Progenitor cell of endocrine pancreas (in vitro differentiated cells): ENCODE measurements at regions not wholly inside any gene's neighbourhood (a gene's known extent, or its start where the extent isn't known, plus 50 kb on each side); places are given as distances from the start of the nearest gene placed in this dataset.

Source experiments
- DNase-seq: peaks from one replicate; pipeline ENCODE4 v3.0.0; 2021; ENCODE audit warnings: low spot score; ENCODE audit not compliant: unreplicated experiment
- H3K27ac Mint-ChIP-seq: 2 replicates; pipeline ENCODE4 v1.8.0; 2021; ENCODE audit warnings: mild to moderate bottlenecking, moderate library complexity, mixed read lengths
- H3K27me3 Mint-ChIP-seq: 2 replicates; pipeline ENCODE4 v1.8.0; 2021; ENCODE audit warnings: mixed read lengths
- H3K36me3 Mint-ChIP-seq: 2 replicates; pipeline ENCODE4 v1.8.0; 2022; ENCODE audit warnings: mixed read lengths; ENCODE audit not compliant: insufficient read depth
- H3K4me1 Mint-ChIP-seq: 2 replicates; pipeline ENCODE4 v1.8.0; 2021; ENCODE audit warnings: low read depth, mixed read lengths
- H3K4me3 Mint-ChIP-seq: 2 replicates; pipeline ENCODE4 v1.8.0; 2021; ENCODE audit warnings: low read depth, mild to moderate bottlenecking, moderate library complexity, mixed read lengths
- H3K9me3 Mint-ChIP-seq: 2 replicates; pipeline ENCODE4 v1.8.0; 2021; ENCODE audit warnings: low read depth, mixed read lengths
- TF ChIP-seq, protein P1 (sequence below): fragments of 200-600 bp; sonication (generic); IDR thresholded peaks from one replicate; pipeline ENCODE4 v1.5.0; 2021; ENCODE audit warnings: antibody characterized with exemption, mild to moderate bottlenecking; ENCODE audit not compliant: unreplicated experiment

DNA sequence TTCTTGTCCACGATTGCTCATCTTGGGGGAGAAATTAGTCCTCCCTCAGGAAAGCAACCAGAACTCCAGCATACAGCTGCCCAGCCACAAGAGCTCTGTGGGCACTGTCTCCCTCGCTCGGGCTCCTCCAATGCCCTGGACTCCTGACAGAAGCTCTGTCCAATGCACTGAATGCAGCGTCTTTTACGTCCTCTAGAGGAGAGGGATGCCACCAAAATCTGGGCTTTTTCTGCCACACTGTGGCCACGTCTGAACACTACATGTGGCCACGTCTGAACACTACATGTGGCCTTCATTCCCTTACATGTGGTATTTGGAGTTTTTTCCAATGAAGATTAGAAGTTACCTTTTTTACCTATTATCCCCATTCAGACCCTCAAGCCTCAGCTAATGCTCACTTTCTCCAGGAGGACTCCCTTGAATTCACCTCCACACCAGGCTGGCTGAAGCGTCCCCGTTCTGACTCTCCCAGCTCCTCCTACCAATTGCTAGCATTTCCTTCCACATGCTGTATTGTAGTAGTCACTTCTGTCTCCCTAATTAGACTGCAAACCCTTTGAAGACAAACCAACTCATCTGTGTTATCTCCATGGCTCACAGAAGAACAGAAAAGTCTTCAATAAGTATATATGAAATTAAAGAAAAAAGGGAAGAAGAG is 134.3 kb upstream of the PDE1C start:
- H3K4me3 Mint-ChIP-seq: no peak overlapping the region
- TF ChIP-seq, protein P1, sequence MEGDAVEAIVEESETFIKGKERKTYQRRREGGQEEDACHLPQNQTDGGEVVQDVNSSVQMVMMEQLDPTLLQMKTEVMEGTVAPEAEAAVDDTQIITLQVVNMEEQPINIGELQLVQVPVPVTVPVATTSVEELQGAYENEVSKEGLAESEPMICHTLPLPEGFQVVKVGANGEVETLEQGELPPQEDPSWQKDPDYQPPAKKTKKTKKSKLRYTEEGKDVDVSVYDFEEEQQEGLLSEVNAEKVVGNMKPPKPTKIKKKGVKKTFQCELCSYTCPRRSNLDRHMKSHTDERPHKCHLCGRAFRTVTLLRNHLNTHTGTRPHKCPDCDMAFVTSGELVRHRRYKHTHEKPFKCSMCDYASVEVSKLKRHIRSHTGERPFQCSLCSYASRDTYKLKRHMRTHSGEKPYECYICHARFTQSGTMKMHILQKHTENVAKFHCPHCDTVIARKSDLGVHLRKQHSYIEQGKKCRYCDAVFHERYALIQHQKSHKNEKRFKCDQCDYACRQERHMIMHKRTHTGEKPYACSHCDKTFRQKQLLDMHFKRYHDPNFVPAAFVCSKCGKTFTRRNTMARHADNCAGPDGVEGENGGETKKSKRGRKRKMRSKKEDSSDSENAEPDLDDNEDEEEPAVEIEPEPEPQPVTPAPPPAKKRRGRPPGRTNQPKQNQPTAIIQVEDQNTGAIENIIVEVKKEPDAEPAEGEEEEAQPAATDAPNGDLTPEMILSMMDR: peak; percentile 87
- no peaks in the 10 kb centered on the region for H3K4me1 Mint-ChIP-seq
- peak; percentile 54 for DNase-seq
- H3K27me3 Mint-ChIP-seq: peaks cover 31% of the 10 kb centered on the region
- H3K36me3 Mint-ChIP-seq: no peaks in the 10 kb centered on the region
- no peak overlapping the region for H3K27ac Mint-ChIP-seq
- no peaks in the 10 kb centered on the region for H3K9me3 Mint-ChIP-seq

DNA sequence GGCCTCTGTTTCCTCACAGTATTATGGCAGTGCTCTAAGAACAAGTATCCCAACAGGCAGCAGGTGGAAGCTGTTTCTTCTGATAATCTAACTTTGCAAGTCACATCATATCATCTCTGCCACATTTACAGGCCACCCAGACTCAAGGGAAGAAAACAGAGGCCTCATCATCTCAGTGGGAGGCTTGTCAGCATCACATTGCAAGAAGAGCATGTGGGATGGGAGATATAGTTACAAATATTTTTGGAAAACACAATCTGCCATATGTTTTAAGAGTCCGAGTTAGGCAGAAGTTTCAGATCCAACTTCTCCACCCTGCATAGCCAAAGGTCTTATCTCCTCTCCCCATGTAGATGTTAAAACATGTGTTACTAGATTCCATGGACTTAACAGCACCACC is 130.4 kb upstream of the PDE1C start:
- no peak overlapping the region for H3K27ac Mint-ChIP-seq
- DNase-seq: no peak
- H3K36me3 Mint-ChIP-seq: no peaks in the 10 kb centered on the region
- peaks cover 9% of the 10 kb centered on the region for H3K27me3 Mint-ChIP-seq
- TF ChIP-seq, protein P1: no peak
- no peak overlapping the region for H3K4me3 Mint-ChIP-seq
- no peaks in the 10 kb centered on the region for H3K4me1 Mint-ChIP-seq
- H3K9me3 Mint-ChIP-seq: no peaks in the 10 kb centered on the region

DNA sequence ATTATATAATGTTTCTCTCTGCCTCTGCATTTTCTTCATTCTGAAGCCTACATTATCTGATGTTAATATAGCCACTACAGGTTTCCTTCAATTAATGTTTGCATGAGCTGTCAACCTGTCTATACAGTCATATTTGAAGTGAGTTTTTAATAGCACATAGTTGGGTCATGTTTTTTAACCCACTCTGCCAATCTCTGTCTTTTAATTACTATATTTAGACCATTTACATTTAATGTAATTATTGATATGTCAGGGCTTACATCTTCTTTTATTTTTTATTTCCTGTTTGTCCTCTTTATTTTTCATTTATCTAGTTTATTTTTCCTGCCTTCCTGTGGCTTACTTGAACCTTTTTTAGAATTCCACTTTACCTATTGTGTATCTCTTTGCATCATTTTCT is 124.3 kb upstream of the PDE1C start:
- Mint-ChIP-seq H3K27ac (no peak overlapping the region), H3K9me3 (peaks cover 18% of the 10 kb centered on the region), H3K4me1 (no peaks in the 10 kb centered on the region), H3K36me3 (no peaks in the 10 kb centered on the region), H3K4me3 (no peak overlapping the region), H3K27me3 (peaks cover 3% of the 10 kb centered on the region)
- DNase-seq: no peak
- TF ChIP-seq, protein P1: no peak

DNA sequence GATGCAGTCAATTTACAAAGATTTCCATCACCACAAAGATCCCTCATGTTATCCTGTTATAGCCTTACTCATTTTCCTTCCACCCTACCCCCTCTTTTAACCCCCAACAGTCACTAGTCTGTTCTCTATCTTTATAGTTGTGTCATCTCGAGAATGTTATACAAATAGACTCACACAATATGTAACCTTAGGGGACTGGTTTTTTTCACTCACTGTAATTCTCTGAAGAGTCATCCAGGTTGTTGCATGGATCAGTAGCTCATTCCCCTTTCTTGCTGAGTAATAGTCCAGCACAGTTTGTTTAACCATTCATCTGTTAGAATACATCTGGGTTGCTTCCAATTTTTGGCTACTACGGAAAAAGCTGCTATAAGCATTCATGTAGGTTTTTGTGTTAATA is 121.1 kb upstream of the PDE1C start:
- Mint-ChIP-seq H3K36me3 (no peaks in the 10 kb centered on the region), H3K4me1 (no peaks in the 10 kb centered on the region), H3K9me3 (peaks cover 21% of the 10 kb centered on the region), H3K27me3 (peaks cover 5% of the 10 kb centered on the region), H3K4me3 (no peak overlapping the region), H3K27ac (no peak overlapping the region)
- no peak for DNase-seq
- TF ChIP-seq, protein P1: no peak

DNA sequence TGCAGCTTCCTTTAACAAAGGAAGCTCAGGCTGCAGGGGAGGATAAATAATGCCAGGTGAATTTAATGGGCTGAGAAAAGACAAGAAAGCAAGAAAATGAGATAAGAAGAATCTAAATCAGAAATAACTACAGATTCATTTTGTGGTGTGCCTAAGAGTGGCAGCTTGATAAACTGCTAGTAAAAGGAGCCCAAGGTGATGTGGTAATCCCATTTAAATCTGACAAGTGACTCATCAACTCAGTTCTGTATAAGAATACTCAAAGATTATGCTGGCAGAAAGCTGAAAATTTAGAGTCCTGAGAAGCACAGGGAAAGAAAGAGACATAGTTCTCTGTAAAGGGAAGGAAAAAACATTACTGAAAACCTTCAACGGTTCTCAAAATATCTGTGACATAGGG is 109.4 kb upstream of the PDE1C start:
- TF ChIP-seq, protein P1: no peak
- H3K27me3 Mint-ChIP-seq: peaks cover 6% of the 10 kb centered on the region
- no peaks in the 10 kb centered on the region for H3K4me1 Mint-ChIP-seq
- H3K9me3 Mint-ChIP-seq: no peaks in the 10 kb centered on the region
- no peak for DNase-seq
- H3K27ac Mint-ChIP-seq: no peak overlapping the region
- no peak overlapping the region for H3K4me3 Mint-ChIP-seq
- H3K36me3 Mint-ChIP-seq: no peaks in the 10 kb centered on the region
